Tongue (tissue), 1 donor: ENCODE measurements at regions not wholly inside any gene's neighbourhood (a gene's known extent, or its start where the extent isn't known, plus 50 kb on each side); places are given as distances from the start of the nearest gene placed in this dataset.
"Not testable (repeated sequence)": the region's sequence is repeated elsewhere in the genome, so short reads cannot be mapped to it uniquely, and the experiment has no call there.

Source experiments
- DNase-seq: peaks from one replicate; pipeline ENCODE4 v3.0.0-alpha.2; 2015

- no peak for DNase-seq
Observed at GRCh38 chr2:184210329-184210728, 388.0 kb upstream of the ZNF804A start.

GRCh38 chr2:184215745-184216144 is 382.6 kb upstream of the ZNF804A start:
- no peak for DNase-seq

- DNase-seq, result peak; percentile 12
Observed at GRCh38 chr2:184256611-184257010, 341.7 kb upstream of the ZNF804A start.

- no peak for DNase-seq
Observed at GRCh38 chr2:184261331-184261730, 337.0 kb upstream of the ZNF804A start.

- no peak for DNase-seq
Observed at GRCh38 chr2:184261818-184262217, 336.5 kb upstream of the ZNF804A start.

GRCh38 chr2:184268900-184269477 is 329.3 kb upstream of the ZNF804A start:
- no peak for DNase-seq

GRCh38 chr2:184270660-184271059 is 327.7 kb upstream of the ZNF804A start:
- DNase-seq, result no peak

GRCh38 chr2:184272056-184272455 is 326.3 kb upstream of the ZNF804A start:
- no peak for DNase-seq

- DNase-seq, result no peak
Observed at GRCh38 chr2:184294831-184295230, 303.5 kb upstream of the ZNF804A start.

GRCh38 chr2:184297085-184297484 is 301.2 kb upstream of the ZNF804A start:
- DNase-seq, result no peak

GRCh38 chr2:184302506-184302905 is 295.8 kb upstream of the ZNF804A start:
- no peak for DNase-seq

GRCh38 chr2:184304006-184304405 is 294.3 kb upstream of the ZNF804A start:
- DNase-seq, result no peak

- DNase-seq, result no peak
Observed at GRCh38 chr2:184305105-184305504, 293.2 kb upstream of the ZNF804A start.

GRCh38 chr2:184308706-184309105 is 289.6 kb upstream of the ZNF804A start:
- no peak for DNase-seq

GRCh38 chr2:184312970-184313369 is 285.4 kb upstream of the ZNF804A start:
- no peak for DNase-seq

- no peak for DNase-seq
Observed at GRCh38 chr2:184314829-184315228, 283.5 kb upstream of the ZNF804A start.

GRCh38 chr2:184316921-184317320 is 281.4 kb upstream of the ZNF804A start:
- DNase-seq, result no peak

- DNase-seq, result no peak
Observed at GRCh38 chr2:184322615-184323014, 275.7 kb upstream of the ZNF804A start.

- no peak for DNase-seq
Observed at GRCh38 chr2:184326066-184326465, 272.3 kb upstream of the ZNF804A start.

- not testable (repeated sequence) for DNase-seq
Observed at GRCh38 chr2:184327805-184328204, 270.5 kb upstream of the ZNF804A start.

- not testable (repeated sequence) for DNase-seq
Observed at GRCh38 chr2:184330561-184330960, 267.8 kb upstream of the ZNF804A start.

GRCh38 chr2:184336688-184337087 is 261.6 kb upstream of the ZNF804A start:
- DNase-seq, result no peak

GRCh38 chr2:184338771-184339170 is 259.6 kb upstream of the ZNF804A start:
- DNase-seq, result no peak

GRCh38 chr2:184339966-184340365 is 258.4 kb upstream of the ZNF804A start:
- DNase-seq, result no peak

- DNase-seq, result no peak
Observed at GRCh38 chr2:184346338-184346862, 251.9 kb upstream of the ZNF804A start.
